Fibroblast of mammary gland (primary cell): ENCODE measurements at regions not wholly inside any gene's neighbourhood (a gene's known extent, or its start where the extent isn't known, plus 50 kb on each side); places are given as distances from the start of the nearest gene placed in this dataset.

Source experiments
- DNase-seq: peaks from one replicate; pipeline ENCODE4 v3.0.0-alpha.2; 2010; ENCODE audit warnings: low read depth
- H3K4me3 ChIP-seq: 2 replicates; pipeline ENCODE4 v1.5.1; 2011; ENCODE audit warnings: low read depth, mild to moderate bottlenecking, low read length, moderate library complexity; ENCODE audit not compliant: control insufficient read depth
- TF ChIP-seq, protein P1 (sequence below): conservative IDR thresholded peaks from 2 replicates; pipeline ENCODE4 v1.5.1; 2011; ENCODE audit warnings: low read depth, low read length, inconsistent platforms; ENCODE audit not compliant: control insufficient read depth, insufficient read depth

DNA sequence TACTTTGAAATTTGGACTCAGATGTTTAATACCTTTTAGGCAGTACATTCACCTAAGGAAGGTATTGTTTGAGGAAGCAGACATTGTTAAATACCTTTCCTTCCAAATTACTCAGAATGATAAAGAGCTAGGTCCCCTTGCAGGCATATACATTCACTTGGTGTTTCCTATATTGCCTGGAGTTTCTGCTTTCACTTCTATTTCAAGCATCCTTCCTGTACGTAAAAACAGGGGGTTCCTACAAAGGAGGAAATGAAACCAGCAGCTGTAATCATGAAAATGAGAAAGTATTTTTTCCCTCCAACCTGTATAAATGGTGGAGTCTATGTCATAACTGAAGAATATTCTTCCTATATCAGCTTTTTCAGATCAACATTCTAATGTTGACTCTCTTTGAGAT, 90.4 kb upstream of the RASGEF1B start:
- DNase-seq = no peak
- no peak overlapping the region for H3K4me3 ChIP-seq
- TF ChIP-seq, protein P1, sequence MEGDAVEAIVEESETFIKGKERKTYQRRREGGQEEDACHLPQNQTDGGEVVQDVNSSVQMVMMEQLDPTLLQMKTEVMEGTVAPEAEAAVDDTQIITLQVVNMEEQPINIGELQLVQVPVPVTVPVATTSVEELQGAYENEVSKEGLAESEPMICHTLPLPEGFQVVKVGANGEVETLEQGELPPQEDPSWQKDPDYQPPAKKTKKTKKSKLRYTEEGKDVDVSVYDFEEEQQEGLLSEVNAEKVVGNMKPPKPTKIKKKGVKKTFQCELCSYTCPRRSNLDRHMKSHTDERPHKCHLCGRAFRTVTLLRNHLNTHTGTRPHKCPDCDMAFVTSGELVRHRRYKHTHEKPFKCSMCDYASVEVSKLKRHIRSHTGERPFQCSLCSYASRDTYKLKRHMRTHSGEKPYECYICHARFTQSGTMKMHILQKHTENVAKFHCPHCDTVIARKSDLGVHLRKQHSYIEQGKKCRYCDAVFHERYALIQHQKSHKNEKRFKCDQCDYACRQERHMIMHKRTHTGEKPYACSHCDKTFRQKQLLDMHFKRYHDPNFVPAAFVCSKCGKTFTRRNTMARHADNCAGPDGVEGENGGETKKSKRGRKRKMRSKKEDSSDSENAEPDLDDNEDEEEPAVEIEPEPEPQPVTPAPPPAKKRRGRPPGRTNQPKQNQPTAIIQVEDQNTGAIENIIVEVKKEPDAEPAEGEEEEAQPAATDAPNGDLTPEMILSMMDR = no peak

DNA sequence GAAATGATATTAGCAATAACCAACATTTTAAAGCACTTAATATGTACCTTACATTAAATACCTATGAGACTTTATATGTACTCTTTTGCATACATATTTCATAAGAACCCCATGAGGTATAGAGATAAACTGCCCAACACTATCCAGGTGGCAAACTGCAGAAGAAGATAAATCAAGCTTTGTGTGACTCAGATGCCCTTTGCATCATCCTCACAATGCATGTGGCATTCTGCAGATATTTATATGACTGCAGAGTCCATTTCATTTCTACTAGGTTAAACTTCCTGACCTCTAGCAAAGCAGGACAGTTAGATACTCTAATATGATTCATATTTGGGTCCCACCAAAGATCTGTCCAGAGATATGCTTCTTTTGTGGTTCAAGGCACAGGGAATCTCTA, 85.6 kb upstream of the RASGEF1B start:
- DNase-seq = no peak
- H3K4me3 ChIP-seq = no peak overlapping the region
- TF ChIP-seq, protein P1 = no peak

DNA sequence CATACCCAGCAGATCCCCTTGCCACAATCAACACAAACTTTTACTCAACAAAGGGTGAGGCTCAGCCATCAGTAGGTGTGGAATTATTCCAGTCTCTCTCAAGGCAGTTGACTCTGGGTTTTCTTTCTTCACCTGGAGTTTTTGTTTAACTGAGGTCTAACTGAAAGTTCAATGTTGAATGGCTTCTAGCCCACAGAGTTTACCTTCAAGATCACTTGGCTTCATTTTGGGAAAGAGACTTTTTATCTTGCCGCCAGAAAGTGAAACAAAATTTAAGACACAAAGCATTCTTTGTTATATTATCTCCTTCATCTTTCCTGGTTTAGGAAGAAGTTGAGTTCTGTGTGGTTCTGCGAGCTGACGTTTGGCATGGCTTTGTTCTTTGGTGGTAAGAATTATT, 83.8 kb upstream of the RASGEF1B start:
- H3K4me3 ChIP-seq = no peak overlapping the region
- DNase-seq = no peak
- TF ChIP-seq, protein P1 = no peak

DNA sequence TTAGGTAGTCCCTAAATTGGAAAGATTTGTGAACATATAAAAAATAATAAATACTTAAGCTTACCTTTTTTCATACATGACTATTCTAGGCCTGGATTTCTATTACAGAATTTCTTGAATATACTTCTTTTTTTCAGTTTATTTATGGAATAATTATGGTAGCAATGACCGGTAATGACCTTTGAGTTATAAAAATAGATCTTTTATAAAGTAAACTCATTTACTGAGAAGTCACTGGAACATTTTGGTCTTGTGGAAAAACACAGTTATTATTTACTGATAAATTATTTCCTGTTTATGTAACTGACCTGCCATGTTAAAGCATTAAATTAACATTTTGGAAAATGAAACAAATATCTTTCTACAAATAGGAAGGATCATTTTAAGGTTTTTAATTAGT, 80.4 kb upstream of the RASGEF1B start:
- no peak for DNase-seq
- no peak overlapping the region for H3K4me3 ChIP-seq
- TF ChIP-seq, protein P1 = no peak

DNA sequence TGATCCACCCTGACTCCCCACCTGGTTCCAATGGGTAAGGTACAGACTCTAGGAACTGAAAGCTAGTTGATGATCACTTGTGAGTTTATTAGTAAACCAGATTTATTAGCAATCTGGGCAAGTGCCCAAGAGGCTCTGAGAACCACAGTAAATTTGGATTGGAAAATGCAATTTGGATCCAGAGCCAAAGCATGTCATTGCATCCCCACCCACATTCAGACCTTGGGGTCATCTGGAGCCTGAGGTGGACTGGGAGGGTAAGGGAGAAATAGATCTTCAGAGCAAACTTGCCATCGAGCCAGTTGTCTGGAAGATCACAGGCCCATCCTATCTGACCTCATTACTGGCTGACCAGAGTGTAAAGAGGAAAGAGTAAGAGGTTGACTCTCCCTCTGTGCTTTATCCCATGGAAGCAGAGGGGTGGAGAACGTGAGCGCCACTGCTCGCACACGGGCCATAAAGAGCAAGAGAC, 78.7 kb upstream of the RASGEF1B start:
- TF ChIP-seq, protein P1 = no peak
- H3K4me3 ChIP-seq = no peak overlapping the region

DNA sequence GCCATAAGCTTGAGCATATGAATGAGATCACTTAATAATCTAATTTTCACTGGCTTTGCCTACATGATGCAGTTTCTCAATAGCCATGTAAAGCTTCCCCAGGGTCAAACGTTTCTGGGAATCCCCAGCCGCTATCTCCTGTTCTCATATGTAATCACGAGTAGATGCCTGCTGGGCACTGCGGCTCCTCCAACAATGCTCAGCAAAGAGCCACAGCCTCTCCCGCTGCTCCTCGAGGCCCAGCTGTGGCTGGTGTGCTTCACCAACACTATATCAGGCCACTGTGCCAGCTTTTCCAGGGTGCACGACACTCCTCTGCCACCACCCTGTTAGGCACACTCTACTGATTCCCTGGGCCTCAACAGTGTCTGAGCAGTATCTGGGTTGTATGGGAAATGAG, 78.3 kb upstream of the RASGEF1B start:
- DNase-seq = no peak
- TF ChIP-seq, protein P1 = no peak
- no peak overlapping the region for H3K4me3 ChIP-seq

More for the DNA sequence above, 78.7 kb upstream of the RASGEF1B start:
- DNase-seq = peak; percentile 10

DNA sequence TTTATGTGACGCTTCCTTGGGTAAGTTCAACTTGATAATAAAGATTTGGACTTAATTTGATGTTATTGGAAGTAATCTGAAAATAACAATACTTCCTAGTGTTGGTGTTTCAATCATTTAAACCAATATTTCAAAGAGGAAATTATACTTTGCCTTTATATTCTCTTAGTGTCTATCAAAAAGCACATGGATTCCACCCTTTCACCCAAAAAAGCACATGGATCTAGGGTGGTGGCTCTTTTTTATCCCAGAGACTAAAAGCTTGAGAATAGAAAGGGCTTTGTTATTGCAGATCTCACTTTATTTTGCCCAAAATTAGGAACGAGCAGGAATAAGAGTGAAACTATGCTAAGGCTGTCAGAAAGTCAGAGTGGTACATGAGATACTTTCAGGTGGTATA, 75.1 kb upstream of the RASGEF1B start:
- TF ChIP-seq, protein P1 = no peak
- no peak overlapping the region for H3K4me3 ChIP-seq
- DNase-seq = no peak
